ENCODE measurements at regions not wholly inside any gene's neighbourhood (a gene's known extent, or its start where the extent isn't known, plus 50 kb on each side); places are given as distances from the start of the nearest gene placed in this dataset.

- DNase-seq (no peak), ATAC-seq (no peak)
- Histone ChIP-seq H3K9me3 (no peaks in the 10 kb centered on the region), H3K4me3 (no peak overlapping the region), H3K27ac (no peak overlapping the region), H3K36me3 (no peaks in the 10 kb centered on the region), H3K27me3 (no peaks in the 10 kb centered on the region), H3K4me1 (no peaks in the 10 kb centered on the region)
- intact Hi-C loops (cut with DNase I; ENCODE audit: low total_unique reads) (no loop called here), in situ Hi-C loops (cut with MboI; ENCODE audit: low sequenced_read_pairs in 4 of 4) (no loop called here)
- no peak for TF ChIP-seq POLR2A (IDR thresholded peaks at IDR 0.05)
- TF ChIP-seq CTCF (IDR thresholded peaks at IDR 0.05 in 4 of 5, conservative IDR thresholded peaks at IDR 0.05 in 1 of 5): no peak
Measured at GRCh38 chr1:163668472-163668871, 346.7 kb downstream of the NUF2 start.

- H3K27me3 ChIP-seq: no peaks in the 10 kb centered on the region
- intact Hi-C loops (cut with DNase I; ENCODE audit: low total_unique reads): no loop called here
- H3K36me3 ChIP-seq: no peaks in the 10 kb centered on the region
- H3K27ac ChIP-seq: no peak overlapping the region
- in situ Hi-C loops (cut with MboI; ENCODE audit: low sequenced_read_pairs in 4 of 4): no loop called here
- ATAC-seq (no peak), DNase-seq (no peak)
- no peaks in the 10 kb centered on the region for H3K9me3 ChIP-seq
- no peaks in the 10 kb centered on the region for H3K4me1 ChIP-seq
- no peak for TF ChIP-seq CTCF (IDR thresholded peaks at IDR 0.05 in 4 of 5, conservative IDR thresholded peaks at IDR 0.05 in 1 of 5)
- no peak for TF ChIP-seq POLR2A (IDR thresholded peaks at IDR 0.05)
- no peak overlapping the region for H3K4me3 ChIP-seq
Measured at GRCh38 chr1:163670989-163671757, 349.4 kb downstream of the NUF2 start.

GRCh38 chr1:163672976-163673758 is 351.4 kb downstream of the NUF2 start:
- ATAC-seq (no peak), DNase-seq (no peak)
- no peaks in the 10 kb centered on the region for H3K4me1 ChIP-seq
- H3K4me3 ChIP-seq: no peak overlapping the region
- H3K9me3 ChIP-seq: no peaks in the 10 kb centered on the region
- no peaks in the 10 kb centered on the region for H3K36me3 ChIP-seq
- TF ChIP-seq CTCF (IDR thresholded peaks at IDR 0.05 in 4 of 5, conservative IDR thresholded peaks at IDR 0.05 in 1 of 5) (no peak), POLR2A (IDR thresholded peaks at IDR 0.05) (no peak)
- intact Hi-C loops (cut with DNase I; ENCODE audit: low total_unique reads): no loop called here
- in situ Hi-C loops (cut with MboI; ENCODE audit: low sequenced_read_pairs in 4 of 4): no loop called here
- H3K27ac ChIP-seq: no peak overlapping the region
- H3K27me3 ChIP-seq: no peaks in the 10 kb centered on the region

GRCh38 chr1:163673759-163674151 is 352.0 kb downstream of the NUF2 start:
- ATAC-seq: no peak

More at GRCh38 chr1:163673759-163674151, 352.0 kb downstream of the NUF2 start:
- intact Hi-C loops (cut with DNase I; ENCODE audit: low total_unique reads) (no loop called here), in situ Hi-C loops (cut with MboI; ENCODE audit: low sequenced_read_pairs in 4 of 4) (no loop called here)
- H3K27ac ChIP-seq: no peak overlapping the region
- no peaks in the 10 kb centered on the region for H3K36me3 ChIP-seq
- no peak for TF ChIP-seq POLR2A (IDR thresholded peaks at IDR 0.05)
- TF ChIP-seq CTCF (IDR thresholded peaks at IDR 0.05 in 4 of 5, conservative IDR thresholded peaks at IDR 0.05 in 1 of 5): no peak
- H3K4me1 ChIP-seq: no peaks in the 10 kb centered on the region
- H3K9me3 ChIP-seq: no peaks in the 10 kb centered on the region
- no peak overlapping the region for H3K4me3 ChIP-seq
- H3K27me3 ChIP-seq: no peaks in the 10 kb centered on the region
- DNase-seq: no peak

Measured in gastrocnemius medialis (tissue), 4 donors.